ENCODE measurements at regions not wholly inside any gene's neighbourhood (a gene's known extent, or its start where the extent isn't known, plus 50 kb on each side); places are given as distances from the start of the nearest gene placed in this dataset.
A peak's percentile ranks its signal among the peaks of the same experiment; 100 is the strongest.
"Not testable (repeated sequence)": the region's sequence is repeated elsewhere in the genome, so short reads cannot be mapped to it uniquely, and the experiment has no call there.

- DNase-seq (ENCODE audit: low read depth): no peak
These were observed 488.6 kb upstream of the USP9Y start for GRCh38 chrY:12212394-12212793.

GRCh38 chrY:12215564-12216022, 485.4 kb upstream of the USP9Y start:
- peak; percentile 3 for DNase-seq (ENCODE audit: low read depth)

DNA sequence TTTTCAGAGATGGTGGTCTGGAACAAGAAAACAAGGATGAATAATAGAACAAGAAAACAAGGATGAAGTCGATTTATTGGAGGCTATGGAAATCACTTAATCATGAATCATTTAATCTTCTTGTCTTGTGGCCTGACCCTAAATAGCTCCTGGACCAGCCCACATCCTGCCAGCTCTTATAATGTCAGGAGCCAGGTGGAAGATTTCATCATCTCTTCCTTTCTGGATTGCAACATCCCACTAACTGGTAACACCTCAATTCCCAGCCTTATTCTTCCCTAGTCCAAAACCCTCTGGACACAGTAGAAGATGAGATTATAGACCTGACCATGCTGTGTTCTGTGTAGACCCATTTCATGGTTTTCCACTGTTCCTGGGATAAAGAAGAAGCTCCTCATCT, 470.1 kb upstream of the USP9Y start:
- DNase-seq (ENCODE audit: low read depth): peak; percentile 56

DNA sequence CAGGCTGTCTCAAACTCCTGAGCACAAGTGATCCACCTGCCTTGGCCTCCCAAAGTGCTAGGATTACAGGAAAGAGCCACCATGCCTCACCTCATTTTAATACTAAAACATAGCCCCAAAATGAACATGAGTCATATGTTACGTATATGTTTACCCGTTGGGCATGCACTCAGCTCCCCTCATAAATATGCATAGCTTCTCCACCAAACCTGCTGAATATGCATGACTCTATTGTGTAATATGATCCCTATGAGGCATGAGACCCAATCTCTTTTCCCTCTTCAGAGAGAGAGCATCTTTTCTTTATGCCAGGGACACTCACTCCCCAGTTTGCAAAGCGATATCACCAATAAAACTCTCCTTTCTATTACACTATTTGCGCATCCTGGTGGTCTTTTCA, 464.6 kb upstream of the USP9Y start:
- DNase-seq (ENCODE audit: low read depth): no peak

DNA sequence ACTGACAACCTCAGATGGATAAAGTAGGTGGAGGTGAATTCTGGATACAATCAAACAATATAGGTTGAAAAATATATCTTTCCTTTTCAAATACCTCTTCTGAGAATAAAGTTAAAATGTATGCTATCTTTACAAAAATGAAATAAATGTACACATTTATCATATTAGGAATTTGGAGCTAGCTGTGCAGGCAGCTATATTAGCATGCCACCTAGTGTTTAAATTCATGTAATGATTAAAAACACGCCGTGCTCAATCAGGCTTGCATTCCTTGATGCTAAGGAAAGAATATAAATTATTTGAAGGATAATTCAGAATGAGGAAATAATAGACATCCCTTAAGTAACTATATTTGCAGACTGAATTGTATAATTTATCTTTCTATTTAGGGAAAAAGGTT, 460.7 kb upstream of the USP9Y start:
- not testable (repeated sequence) for DNase-seq (ENCODE audit: low read depth)

DNA sequence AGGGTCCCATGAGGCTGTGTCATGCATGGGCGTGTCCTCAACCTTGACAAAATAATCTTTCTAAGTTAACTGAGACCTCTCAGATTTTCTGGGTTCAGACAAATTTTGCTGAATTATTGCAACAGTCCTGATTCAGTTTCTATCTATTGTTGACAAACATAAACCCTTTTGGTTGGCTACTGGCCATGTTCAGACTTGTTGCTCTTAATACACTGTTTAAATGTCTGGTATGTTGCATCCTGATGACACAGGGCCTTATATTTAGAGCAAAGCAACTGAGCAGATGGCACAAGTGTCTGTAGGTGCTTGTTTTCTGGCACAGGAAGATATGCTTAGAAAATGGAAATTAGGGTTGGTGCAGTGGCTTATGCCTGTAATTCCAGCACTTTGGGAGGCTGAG, 456.9 kb upstream of the USP9Y start:
- no peak for DNase-seq (ENCODE audit: low read depth)

DNA sequence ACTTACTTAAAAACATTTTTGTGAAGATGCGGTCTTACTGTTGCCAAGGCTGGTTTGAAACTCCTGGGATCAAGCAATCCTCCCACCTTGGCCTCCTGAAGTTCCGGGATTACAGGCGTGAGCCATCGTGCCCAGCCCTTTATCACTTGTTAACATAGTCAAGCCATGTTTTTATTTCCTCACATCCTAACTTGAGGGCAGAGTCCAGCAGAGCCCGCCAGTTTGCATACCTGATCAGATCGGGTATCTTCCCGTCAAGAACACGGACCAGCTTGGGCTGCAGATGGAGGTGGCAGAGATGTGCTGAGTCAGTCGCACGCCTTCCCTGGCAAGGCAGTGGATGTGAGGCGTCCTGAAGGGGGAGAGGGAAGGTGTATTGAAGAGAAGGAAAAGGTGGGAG, 447.3 kb upstream of the USP9Y start:
- DNase-seq (ENCODE audit: low read depth): no peak

DNA sequence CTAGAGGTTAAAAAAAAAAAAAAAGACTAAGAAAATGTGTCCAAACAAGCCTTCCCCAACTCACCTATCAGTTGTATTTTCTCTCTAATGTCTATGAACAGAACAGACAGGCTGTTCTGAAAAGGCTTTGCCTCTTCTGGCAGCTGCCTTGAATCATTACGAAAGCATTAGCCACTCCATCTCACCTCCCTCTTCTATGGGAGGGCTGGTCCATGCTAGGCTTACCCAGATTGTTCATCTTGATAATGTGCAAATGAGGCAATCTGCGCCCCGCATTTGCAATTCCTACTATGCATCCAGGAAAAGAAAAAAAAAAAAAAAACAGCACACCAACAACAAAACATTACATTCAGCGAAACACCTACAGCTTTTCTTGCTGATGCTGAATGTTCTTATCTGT, 429.9 kb upstream of the USP9Y start:
- no peak for DNase-seq (ENCODE audit: low read depth)

DNA sequence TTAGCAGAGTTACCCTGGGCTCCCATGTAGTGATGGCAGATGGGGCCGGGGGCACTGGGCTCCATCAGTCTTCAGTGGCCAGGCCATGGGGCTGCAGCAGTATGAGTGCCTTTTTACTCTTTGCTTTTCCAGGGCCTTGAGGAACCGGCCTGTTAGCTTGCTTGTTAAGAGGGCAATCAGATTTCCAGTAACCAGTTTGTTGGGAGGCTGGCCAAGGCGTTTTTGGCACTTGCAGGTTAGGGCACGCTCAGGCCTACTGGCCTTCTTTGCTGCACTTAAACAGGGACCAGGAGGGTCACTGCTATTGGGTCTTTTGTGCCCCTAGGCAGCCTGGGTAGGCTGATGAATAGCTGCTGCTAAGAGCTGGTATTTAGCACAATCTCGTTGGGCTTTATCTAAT, 415.4 kb upstream of the USP9Y start:
- no peak for DNase-seq (ENCODE audit: low read depth)

- DNase-seq (ENCODE audit: low read depth): no peak
These were observed 412.1 kb upstream of the USP9Y start for GRCh38 chrY:12288919-12289318.

DNA sequence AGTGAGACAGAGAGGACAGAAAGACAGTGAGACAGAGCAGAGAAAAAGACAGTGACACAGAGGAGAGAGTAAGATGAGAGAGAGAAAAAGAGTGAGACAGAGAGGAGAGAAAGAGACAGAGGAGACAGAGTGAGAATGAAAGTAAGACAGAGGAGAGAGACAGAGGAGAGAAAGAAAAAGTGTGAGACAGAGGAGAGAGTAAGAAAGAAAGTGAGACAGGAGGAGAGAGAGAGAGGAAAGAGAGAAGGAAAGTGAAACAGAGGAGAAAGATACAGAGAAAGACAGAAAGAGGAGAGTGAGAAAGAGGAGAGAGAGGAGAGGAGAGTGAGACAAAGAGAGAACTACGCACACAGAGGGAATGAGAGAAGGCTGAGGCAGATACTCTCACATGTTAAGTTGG, 411.6 kb upstream of the USP9Y start:
- no peak for DNase-seq (ENCODE audit: low read depth)

- DNase-seq (ENCODE audit: low read depth): no peak
These were observed 408.5 kb upstream of the USP9Y start for GRCh38 chrY:12292542-12292941.

DNA sequence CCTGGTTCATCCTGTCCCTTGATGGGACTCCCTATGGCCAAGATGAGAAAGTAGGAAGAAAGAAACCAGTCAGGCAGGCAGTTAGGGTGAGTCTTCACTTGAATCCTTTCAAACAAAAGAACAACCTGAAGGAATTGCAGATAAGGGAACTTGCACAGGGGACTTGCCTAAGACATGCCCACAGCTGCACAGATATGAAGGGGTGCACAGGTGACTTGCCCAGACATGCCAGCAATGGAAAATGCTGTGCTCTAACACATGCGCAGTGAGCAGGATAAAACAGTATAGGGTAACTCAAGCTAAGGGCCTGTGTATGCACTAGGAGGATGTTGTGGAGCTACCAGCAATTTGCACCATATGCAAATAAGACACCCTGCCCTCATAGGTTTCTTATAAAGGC, 404.6 kb upstream of the USP9Y start:
- no peak for DNase-seq (ENCODE audit: low read depth)

DNA sequence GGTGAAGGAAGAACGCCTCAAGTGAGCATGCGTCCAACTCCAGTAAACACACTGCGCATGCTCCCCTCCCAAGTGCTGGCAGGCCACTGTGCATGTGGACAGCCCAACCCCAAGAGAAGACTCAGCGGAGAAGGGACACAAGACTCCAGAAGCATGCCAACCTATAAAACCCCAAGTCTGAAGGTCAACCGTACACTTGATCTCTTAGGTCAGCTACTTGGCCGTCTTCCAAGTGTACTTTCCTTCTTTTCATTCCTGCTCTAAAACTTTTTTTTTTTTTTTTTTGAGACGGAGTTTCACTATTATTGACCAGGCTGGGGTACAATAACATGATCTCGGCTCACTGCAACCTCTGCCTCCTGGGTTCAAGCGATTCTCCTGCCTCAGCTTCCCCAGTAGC, 401.2 kb upstream of the USP9Y start:
- DNase-seq (ENCODE audit: low read depth): not testable (repeated sequence)

DNA sequence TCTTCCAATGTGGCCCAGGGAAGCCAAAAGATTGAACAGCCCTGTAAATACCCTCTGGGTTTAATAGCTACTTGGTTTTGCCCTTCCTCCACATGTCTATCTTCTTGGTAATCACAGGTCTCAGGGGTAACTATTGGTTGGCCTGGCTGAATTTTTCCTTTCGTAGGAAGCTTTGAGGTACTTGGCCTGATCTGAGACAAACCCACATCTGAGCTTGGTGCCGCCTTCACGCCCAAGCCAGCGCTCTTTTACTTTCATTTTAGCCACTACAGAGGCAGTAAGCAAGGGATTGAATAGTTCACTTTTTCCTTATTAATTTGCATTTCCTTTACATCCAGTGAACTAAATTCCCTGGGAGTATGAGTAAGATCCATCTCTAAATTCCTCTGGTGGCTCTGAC, 397.6 kb upstream of the USP9Y start:
- peak; percentile 9 for DNase-seq (ENCODE audit: low read depth)

GRCh38 chrY:12305456-12305855, 395.6 kb upstream of the USP9Y start:
- peak; percentile 40 for DNase-seq (ENCODE audit: low read depth)

DNA sequence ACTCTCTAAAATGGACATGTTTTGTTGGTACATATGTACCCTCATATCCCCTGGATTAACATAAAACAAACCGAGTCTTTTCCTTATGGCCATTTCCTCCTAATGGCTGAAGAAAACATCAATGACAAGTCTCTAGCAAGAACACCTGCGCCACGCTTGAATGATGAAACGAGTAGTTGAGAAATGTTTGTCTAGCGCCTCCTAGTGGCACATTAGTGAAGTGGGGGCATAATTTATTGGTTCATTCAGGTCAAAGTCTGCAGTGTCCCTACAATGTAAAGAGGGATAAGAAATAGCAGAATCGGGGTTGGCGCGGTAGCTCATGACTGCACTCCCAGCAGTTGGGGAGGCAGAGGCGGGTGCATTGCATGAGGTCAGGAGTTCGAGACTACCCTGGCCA, 391.8 kb upstream of the USP9Y start:
- peak; percentile 23 for DNase-seq (ENCODE audit: low read depth)

GRCh38 chrY:12310832-12311231, 390.2 kb upstream of the USP9Y start:
- no peak for DNase-seq (ENCODE audit: low read depth)

DNA sequence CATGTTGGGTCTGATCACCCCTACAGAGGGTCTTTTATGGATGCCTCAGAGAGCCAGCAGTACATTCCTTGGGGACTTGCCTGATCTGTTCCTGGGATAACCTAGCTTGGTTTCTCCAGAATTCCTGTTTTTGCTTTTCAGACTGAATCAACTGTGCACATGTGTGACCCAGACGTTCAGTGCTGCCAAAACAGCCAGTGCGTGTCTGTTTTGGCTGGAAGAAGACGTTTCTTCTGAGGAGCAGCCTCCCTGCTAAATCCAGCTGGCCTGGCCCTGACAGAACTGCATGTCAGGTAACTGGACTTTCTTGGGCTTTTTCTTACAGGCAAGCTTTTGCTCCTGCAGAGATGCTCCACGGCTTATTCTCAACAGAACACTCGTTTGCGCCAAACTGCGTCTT, 373.3 kb upstream of the USP9Y start:
- DNase-seq (ENCODE audit: low read depth): no peak

DNA sequence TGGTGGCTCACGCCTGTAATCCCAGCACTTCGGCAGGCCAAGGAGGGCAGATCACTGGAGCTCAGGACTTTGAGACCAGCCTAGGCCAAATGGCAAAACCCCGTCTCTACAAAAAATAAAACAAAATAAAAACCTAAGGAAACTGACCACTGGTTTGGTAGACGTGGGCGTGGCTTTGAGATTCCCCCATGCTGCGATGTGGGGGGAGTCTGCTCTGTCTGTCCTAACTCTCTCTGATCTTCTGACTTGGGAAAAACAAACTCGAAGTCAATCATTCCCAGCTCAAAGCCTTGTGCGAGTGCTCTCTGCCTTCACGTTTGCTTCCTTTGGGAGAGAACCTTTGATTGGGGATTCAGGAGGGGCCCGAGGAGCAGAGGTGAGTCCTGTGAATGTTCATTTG, 369.1 kb upstream of the USP9Y start:
- not testable (repeated sequence) for DNase-seq (ENCODE audit: low read depth)

- DNase-seq (ENCODE audit: low read depth): no peak
These were observed 357.8 kb upstream of the USP9Y start for GRCh38 chrY:12343211-12343610.

DNA sequence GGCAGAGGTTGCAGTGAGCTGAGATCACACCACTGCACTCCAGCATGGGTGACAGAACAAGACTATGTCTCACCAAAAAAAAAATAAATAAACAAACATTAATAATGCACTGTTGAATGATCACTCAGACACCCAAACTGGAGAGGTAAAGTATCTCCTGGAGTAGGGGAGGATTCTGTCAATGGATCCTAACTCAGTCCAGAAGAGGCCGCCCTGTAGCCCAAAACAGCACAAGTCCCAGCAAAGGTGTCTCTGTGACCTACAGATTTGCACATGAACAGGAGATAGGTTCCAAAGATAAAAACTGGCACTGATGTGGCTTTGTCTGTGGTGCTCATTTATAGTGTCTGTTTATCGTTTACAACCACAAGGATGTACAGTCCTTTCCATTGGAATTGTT, 352.9 kb upstream of the USP9Y start:
- DNase-seq (ENCODE audit: low read depth): no peak

- no peak for DNase-seq (ENCODE audit: low read depth)
These were observed 343.8 kb upstream of the USP9Y start for GRCh38 chrY:12357204-12357603.

DNA sequence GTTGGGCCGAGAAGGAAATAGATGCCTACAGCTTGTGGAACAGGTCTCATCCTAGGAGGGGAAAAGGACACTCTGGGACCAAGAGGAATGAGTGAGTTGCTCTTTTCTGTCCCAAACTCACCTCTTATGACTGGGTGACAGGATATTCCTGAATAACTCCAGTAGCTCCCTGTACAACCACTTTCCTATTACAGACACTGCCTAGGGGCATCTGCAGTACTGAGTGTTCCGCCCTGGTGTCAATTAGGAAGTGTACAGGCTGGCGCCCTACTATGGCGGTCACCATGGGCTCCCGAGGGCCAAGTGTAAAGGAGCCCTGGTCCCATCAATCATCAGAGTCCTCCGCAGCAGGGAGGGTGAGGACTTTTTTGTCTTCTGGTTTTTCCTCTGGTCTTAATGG, 343.4 kb upstream of the USP9Y start:
- no peak for DNase-seq (ENCODE audit: low read depth)

- no peak for DNase-seq (ENCODE audit: low read depth)
These were observed 342.7 kb upstream of the USP9Y start for GRCh38 chrY:12358337-12358736.
